ENCODE measurements at regions not wholly inside any gene's neighbourhood (a gene's known extent, or its start where the extent isn't known, plus 50 kb on each side); places are given as distances from the start of the nearest gene placed in this dataset.
A peak's percentile ranks its signal among the peaks of the same experiment; 100 is the strongest.

- DNase-seq = no peak
Observed at GRCh38 chr14:53606203-53606602, 350.4 kb downstream of the BMP4 start.

- DNase-seq = no peak
Observed at GRCh38 chr14:53605562-53605961, 351.1 kb downstream of the BMP4 start.

GRCh38 chr14:53603994-53604393, 352.6 kb downstream of the BMP4 start:
- DNase-seq = no peak

- no peak for DNase-seq
Observed at GRCh38 chr14:53601409-53601808, 355.2 kb downstream of the BMP4 start.

DNA sequence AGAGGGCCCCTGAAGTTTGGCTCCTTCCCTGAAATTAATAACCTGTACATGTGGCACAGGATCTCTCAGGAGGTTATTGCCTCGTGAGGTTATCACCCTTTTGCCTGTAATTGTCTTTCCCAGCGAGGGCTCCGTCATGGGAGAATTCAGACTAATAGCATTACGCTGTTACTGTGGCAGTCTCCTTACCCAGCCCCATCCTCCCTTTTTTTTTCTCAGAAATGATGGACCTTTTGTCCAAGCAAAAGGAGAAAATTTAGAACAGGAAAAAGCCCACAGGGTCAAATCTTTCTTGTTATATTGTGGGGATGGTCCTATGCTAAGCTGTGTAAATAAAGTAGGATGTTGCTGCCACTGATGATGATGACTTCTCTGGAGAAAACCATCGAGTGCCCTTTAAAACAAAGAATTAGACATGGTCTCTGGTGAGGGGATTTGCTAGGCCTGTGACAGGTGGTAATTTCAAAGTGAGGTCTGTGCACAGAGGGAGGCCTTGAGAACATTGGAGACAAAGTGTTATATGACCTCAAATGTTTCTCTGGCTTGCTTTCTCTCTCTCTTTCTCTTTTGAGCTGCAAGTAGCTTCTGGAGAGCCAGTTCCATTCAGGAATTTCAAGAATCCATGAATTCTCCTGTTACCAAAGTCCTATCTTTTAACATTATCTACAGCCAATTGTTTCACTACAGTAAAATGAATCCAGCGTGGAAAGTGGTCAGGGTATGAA, 357.2 kb downstream of the BMP4 start:
- peak; percentile 76 for DNase-seq

GRCh38 chr14:53596853-53597525, 359.6 kb downstream of the BMP4 start:
- DNase-seq = peak; percentile 39

GRCh38 chr14:53591816-53592215, 364.8 kb downstream of the BMP4 start:
- DNase-seq = no peak

GRCh38 chr14:53581504-53581903, 375.1 kb downstream of the BMP4 start:
- no peak for DNase-seq

DNA sequence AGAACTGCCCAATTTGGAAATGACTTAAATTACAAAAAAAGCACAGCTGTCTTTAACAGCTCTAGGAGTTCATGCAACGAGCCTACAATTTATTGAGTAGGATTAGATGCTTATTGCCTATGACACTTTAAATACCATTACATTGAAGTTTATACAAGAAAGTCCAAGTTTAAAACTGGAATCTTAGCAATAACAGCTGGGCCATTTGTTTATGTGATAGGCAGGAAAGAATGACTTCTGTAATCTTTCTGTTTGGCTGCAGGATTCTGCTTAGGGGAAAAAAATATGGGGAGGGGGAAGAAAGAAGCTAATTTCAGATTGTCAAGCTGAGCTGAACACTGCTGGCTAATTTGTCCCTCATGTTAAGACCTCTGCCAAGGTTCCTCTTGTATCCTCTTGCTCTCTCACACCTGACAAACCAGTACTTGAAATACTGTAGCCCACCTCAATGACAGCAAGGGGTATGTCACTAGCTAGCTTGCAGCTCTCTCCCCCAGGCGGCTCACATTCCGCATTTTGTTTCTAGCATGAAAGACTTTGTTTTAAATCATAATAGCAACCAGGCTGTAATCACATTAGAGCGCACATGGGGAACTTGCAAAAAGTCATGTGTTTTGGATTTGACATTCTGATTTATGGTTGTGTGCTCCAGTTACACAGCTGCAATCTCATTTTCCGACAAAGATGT, 384.8 kb downstream of the BMP4 start:
- DNase-seq = peak; percentile 2

- DNase-seq = no peak
Observed at GRCh38 chr14:53570411-53571387, 385.9 kb downstream of the BMP4 start.

GRCh38 chr14:53569446-53569845, 387.2 kb downstream of the BMP4 start:
- no peak for DNase-seq

- DNase-seq = no peak
Observed at GRCh38 chr14:53567236-53567780, 389.3 kb downstream of the BMP4 start.

- no peak for DNase-seq
Observed at GRCh38 chr14:53564870-53565269, 391.8 kb downstream of the BMP4 start.

- no peak for DNase-seq
Observed at GRCh38 chr14:53563628-53564027, 393.0 kb downstream of the BMP4 start.

GRCh38 chr14:53553221-53553620, 400.1 kb upstream of the DDHD1 start:
- DNase-seq = no peak

- no peak for DNase-seq
Observed at GRCh38 chr14:53551862-53552261, 398.7 kb upstream of the DDHD1 start.

DNA sequence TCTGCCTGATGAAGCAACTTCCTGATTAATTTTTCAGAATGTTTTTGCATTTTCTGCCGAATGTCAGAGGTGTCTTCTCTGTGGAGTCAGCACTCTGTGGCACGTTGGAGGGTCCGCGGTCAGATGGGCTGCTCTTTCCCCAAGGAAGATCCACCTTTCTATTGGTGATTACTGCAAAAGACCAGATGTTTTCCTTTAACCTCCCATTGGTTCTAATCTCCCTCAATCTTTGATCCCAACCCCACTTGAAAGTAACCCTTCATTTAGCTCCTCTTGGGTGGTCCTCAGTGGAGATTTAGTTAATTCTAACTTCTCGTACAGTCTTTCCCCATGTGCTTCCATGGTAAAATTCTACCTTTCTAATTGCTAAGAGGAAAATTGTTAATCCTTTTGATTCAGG, 397.7 kb upstream of the DDHD1 start:
- DNase-seq = no peak

- DNase-seq = no peak
Observed at GRCh38 chr14:53549956-53550355, 396.8 kb upstream of the DDHD1 start.

DNA sequence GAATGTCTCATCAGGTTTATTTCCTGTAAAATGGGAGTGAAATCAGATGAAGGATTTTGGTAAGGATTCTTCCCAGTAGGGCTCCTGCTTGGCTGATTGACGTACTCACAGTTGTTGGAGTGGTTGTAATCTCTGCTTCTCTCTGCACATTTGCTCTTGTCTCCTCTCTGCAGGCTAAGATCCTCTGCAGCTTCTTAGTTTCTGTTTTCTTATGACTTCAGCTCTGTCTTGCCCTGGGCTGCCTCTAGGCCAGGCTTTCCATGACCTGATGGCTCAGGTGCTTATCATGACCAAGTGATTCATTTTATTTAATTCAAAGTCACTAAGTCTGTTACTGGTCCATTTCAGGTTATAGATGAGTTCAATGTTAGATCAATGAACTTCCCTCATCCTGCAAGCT, 394.5 kb upstream of the DDHD1 start:
- DNase-seq = no peak

DNA sequence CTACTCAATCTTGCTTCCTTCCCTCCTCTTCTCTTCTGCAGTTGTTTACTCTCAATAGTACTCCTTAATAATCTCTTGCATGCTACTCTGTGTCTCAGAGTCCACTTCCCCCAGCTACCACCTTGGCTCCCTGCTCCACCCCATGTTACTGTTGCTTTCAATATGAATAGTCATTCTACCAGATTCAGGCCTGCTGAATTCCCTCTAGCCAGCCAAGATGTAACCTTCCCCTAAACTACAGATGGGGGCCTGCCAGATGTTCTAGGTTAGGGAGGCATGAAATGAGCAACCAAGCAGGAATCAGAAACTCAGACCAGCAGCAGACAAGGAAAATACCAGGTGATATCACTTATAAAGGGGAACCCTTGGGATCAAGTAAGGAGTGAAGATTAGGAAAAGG, 392.1 kb upstream of the DDHD1 start:
- DNase-seq = no peak

- peak; percentile 39 for DNase-seq
Observed at GRCh38 chr14:53542732-53543131, 389.6 kb upstream of the DDHD1 start.

- no peak for DNase-seq
Observed at GRCh38 chr14:53541411-53541810, 388.3 kb upstream of the DDHD1 start.
